WTC11 (cell line): ENCODE measurements at regions not wholly inside any gene's neighbourhood (a gene's known extent, or its start where the extent isn't known, plus 50 kb on each side); places are given as distances from the start of the nearest gene placed in this dataset.
A peak's percentile ranks its signal among the peaks of the same experiment; 100 is the strongest.

ENCODE experiments used
- CTCF ChIP-seq: fragments of 200-600 bp; IDR thresholded peaks from 2 replicates; pipeline ENCODE4 v1.8.0; 2022; ENCODE audit warnings: antibody characterized with exemption
- FOXP1 ChIP-seq: sonication (generic); formaldehyde crosslinking; IDR thresholded peaks from 2 replicates; pipeline ENCODE4 v1.8.0; 2022; ENCODE audit warnings: missing genetic modification reagents, mild to moderate bottlenecking, moderate library complexity, borderline replicate concordance

- TF ChIP-seq CTCF (peak; percentile 65), FOXP1 (no peak)
These were observed 380.9 kb upstream of the RGS17 start for GRCh38 chr6:153511896-153512496.
